GM21576 (cell line): ENCODE measurements at regions not wholly inside any gene's neighbourhood (a gene's known extent, or its start where the extent isn't known, plus 50 kb on each side); places are given as distances from the start of the nearest gene placed in this dataset.
"Not testable (repeated sequence)": the region's sequence is repeated elsewhere in the genome, so short reads cannot be mapped to it uniquely, and the experiment has no call there.

Source experiments
- ATAC-seq: cut with Tn5 transposase; IDR thresholded peaks from one replicate; pipeline ENCODE4 v1.9.1; 2021; ENCODE audit warnings: mild to moderate bottlenecking, moderate library complexity; ENCODE audit not compliant: unreplicated experiment

GRCh38 chr13:61672756-61673155 is 257.1 kb upstream of the PCDH20 start:
- ATAC-seq, result no peak

GRCh38 chr13:61670384-61671161 is 254.9 kb upstream of the PCDH20 start:
- ATAC-seq, result no peak

- ATAC-seq, result no peak
These were observed 249.4 kb upstream of the PCDH20 start for GRCh38 chr13:61664801-61665705.

- no peak for ATAC-seq
These were observed 238.8 kb upstream of the PCDH20 start for GRCh38 chr13:61654481-61654880.

GRCh38 chr13:61648547-61648946 is 232.9 kb upstream of the PCDH20 start:
- ATAC-seq, result no peak

GRCh38 chr13:61612192-61612591 is 196.5 kb upstream of the PCDH20 start:
- no peak for ATAC-seq

- no peak for ATAC-seq
These were observed 192.5 kb upstream of the PCDH20 start for GRCh38 chr13:61608138-61608537.

GRCh38 chr13:61600360-61601033 is 184.8 kb upstream of the PCDH20 start:
- no peak for ATAC-seq

- no peak for ATAC-seq
These were observed 176.8 kb upstream of the PCDH20 start for GRCh38 chr13:61592489-61592888.

GRCh38 chr13:61575973-61576372 is 160.3 kb upstream of the PCDH20 start:
- ATAC-seq, result no peak

- ATAC-seq, result no peak
These were observed 148.0 kb upstream of the PCDH20 start for GRCh38 chr13:61563645-61564044.

GRCh38 chr13:61546911-61547310 is 131.3 kb upstream of the PCDH20 start:
- no peak for ATAC-seq

- ATAC-seq, result no peak
These were observed 130.8 kb upstream of the PCDH20 start for GRCh38 chr13:61546413-61546812.

GRCh38 chr13:61536433-61536832 is 120.8 kb upstream of the PCDH20 start:
- ATAC-seq, result no peak

GRCh38 chr13:61531383-61532065 is 115.9 kb upstream of the PCDH20 start:
- ATAC-seq, result no peak

GRCh38 chr13:61519214-61519613 is 103.6 kb upstream of the PCDH20 start:
- ATAC-seq, result not testable (repeated sequence)

- no peak for ATAC-seq
These were observed 93.3 kb upstream of the PCDH20 start for GRCh38 chr13:61508936-61509335.

- no peak for ATAC-seq
These were observed 84.5 kb upstream of the PCDH20 start for GRCh38 chr13:61500176-61500575.

- ATAC-seq, result no peak
These were observed 80.0 kb upstream of the PCDH20 start for GRCh38 chr13:61495648-61496047.

GRCh38 chr13:61493556-61493955 is 77.9 kb upstream of the PCDH20 start:
- not testable (repeated sequence) for ATAC-seq

GRCh38 chr13:61486496-61486895 is 70.8 kb upstream of the PCDH20 start:
- no peak for ATAC-seq
